ENCODE measurements at regions not wholly inside any gene's neighbourhood (a gene's known extent, or its start where the extent isn't known, plus 50 kb on each side); places are given as distances from the start of the nearest gene placed in this dataset.

DNA sequence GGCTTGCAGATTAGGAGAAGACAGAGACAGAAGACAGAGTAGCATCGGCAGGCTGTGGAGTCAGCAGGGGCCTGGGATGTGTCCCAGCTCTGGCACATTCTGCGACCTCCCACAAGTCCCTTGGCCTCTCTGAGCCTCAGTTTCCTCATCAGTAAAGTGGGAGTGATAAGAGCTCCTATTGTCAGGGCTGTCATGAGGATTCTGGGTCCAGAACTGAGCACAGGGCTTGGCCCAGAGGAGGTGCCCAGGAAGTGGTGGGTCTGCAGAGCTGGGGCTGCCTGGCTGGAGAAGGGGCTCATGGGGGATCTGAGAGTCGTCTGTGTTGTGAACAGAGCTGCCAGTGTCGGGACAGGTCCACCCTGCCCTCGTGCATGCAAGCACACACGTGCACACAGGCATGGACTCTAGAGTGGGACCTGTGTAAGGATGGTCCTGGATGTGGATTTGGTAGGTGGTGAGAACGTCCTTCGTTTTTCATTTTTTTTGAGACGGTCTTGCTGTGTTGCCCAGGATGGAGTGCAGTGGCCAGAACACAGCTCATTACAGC lies 262.9 kb downstream of the PTPRU start:
- H3K4me3 ChIP-seq (ENCODE audit: low read depth, low read length) = no peak overlapping the region
- TF ChIP-seq, protein P1, sequence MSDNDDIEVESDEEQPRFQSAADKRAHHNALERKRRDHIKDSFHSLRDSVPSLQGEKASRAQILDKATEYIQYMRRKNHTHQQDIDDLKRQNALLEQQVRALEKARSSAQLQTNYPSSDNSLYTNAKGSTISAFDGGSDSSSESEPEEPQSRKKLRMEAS (IDR thresholded peaks at IDR 0.05; ENCODE audit: low read depth, low read length) = no peak
- TF ChIP-seq POLR2A (IDR thresholded peaks at IDR 0.05; ENCODE audit: extremely low read depth, insufficient read length) (no peak), MYC (IDR thresholded peaks at IDR 0.05; ENCODE audit: low read depth, low read length) (no peak)
- TF ChIP-seq, protein P2, sequence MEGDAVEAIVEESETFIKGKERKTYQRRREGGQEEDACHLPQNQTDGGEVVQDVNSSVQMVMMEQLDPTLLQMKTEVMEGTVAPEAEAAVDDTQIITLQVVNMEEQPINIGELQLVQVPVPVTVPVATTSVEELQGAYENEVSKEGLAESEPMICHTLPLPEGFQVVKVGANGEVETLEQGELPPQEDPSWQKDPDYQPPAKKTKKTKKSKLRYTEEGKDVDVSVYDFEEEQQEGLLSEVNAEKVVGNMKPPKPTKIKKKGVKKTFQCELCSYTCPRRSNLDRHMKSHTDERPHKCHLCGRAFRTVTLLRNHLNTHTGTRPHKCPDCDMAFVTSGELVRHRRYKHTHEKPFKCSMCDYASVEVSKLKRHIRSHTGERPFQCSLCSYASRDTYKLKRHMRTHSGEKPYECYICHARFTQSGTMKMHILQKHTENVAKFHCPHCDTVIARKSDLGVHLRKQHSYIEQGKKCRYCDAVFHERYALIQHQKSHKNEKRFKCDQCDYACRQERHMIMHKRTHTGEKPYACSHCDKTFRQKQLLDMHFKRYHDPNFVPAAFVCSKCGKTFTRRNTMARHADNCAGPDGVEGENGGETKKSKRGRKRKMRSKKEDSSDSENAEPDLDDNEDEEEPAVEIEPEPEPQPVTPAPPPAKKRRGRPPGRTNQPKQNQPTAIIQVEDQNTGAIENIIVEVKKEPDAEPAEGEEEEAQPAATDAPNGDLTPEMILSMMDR (IDR thresholded peaks at IDR 0.05; ENCODE audit: low read depth, low read length) = no peak
- DNase-seq (ENCODE audit: low read depth) = no peak

DNA sequence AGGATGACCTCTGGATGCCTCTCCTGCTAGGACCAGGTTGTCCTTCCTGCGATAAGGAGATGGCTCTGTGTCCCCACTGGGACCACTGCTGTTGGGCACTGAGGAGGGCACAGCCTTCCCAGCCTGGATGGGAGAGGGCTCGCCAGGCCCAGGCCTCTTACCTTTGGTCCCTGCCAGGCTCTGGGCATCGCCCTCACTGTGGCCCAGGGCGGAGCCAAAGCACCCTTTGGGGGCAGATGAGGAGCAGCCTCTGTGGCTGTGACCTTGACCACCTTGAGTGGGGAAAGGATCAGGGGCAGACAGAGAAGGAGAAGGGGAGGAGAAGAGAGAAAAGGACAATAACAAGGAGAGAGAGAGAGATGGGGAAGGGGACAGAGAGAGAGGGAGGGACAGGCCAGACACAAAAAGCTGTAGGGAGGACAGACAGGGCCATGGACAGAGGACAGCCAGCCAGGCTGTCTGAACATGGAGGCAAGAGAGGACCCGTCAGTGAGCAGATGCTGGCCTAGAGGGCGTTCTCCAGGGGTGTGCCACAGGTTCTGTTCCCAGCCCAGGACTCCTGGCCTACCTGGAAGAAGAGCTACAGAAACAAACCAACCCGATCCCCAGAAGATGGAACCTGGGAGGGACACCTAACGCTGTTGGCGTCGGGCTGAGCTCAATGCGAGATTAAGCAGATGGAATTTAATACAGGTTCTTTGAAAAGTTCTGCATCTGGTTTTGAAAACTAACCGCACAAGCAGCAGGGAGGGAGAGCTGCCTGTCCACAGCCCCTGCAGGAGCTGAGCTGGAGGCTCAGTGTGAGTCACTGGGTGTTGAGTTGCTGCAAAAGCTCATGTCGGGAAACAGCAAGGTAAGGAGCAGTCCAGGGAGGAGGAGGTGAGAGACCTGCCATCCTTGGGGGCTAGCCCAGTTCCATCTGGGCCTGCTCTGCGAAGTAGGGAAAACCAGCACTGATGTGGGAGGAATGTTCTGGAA lies 262.1 kb downstream of the PTPRU start:
- TF ChIP-seq MYC (IDR thresholded peaks at IDR 0.05; ENCODE audit: low read depth, low read length) = no peak
- TF ChIP-seq, protein P2 (IDR thresholded peaks at IDR 0.05; ENCODE audit: low read depth, low read length) = no peak
- DNase-seq (ENCODE audit: low read depth) = no peak
- no peak overlapping the region for H3K4me3 ChIP-seq (ENCODE audit: low read depth, low read length)

DNA sequence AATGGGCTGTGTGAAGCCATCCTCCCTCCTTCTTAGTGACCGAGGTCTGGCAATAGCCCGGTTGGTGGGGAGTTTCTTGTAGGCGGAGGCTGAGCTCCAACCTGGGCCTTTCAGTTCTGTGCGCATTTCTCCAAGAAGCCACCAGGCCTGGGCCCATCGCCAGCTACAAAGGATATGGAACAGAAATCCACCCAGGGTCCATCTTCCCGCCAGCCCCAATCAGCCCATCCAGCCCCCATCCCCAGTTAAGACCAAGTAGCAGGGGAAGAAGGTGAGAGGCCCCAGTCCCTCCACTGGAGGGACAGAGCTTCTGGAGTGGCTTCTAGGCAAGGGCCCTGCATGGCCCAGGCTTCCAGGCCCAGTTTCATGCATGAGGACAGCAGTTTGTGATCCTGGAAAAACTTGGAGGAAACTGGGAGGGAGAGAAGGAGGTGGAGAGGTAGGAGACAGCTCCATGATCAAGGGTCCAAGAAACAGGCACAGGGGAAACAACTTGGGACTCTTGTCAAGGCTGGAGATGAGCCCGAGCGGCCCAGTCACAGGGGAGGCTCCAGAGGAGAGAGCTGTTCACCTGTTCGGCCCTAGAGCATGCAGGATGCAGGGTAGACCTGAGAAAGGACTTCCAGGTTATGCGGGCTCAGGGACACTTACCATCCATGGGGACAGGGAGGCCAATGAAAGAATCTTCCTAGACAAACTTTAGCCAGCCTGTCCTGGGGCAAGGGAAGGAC lies 261.2 kb downstream of the PTPRU start:
- no peak overlapping the region for H3K4me3 ChIP-seq (ENCODE audit: low read depth, low read length)
- TF ChIP-seq, protein P1 (IDR thresholded peaks at IDR 0.05; ENCODE audit: low read depth, low read length) = no peak
- TF ChIP-seq POLR2A (IDR thresholded peaks at IDR 0.05; ENCODE audit: extremely low read depth, insufficient read length) (no peak), MYC (IDR thresholded peaks at IDR 0.05; ENCODE audit: low read depth, low read length) (no peak)
- TF ChIP-seq, protein P2 (IDR thresholded peaks at IDR 0.05; ENCODE audit: low read depth, low read length) = no peak
- no peak for DNase-seq (ENCODE audit: low read depth)

DNA sequence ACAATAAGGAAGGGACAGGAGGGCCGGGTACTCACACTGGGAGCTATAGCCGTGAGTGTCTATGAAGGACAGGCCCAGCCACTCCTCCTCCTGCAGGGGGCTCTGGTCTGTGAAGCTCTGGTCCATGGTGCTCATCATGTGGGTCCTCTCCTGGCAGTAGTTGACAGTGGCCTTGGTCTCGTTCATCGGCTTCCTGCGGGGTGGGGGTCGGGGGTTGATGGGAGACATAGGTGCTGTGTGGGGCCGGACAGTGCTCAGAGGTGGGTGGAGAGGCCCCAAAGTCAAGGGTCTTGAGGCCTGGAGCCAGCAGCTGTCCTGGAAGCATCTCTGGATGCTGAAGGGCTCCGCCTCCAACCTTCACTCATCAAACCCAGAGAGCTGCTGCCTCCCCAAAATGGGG lies 260.4 kb downstream of the PTPRU start:
- TF ChIP-seq, protein P1 (IDR thresholded peaks at IDR 0.05; ENCODE audit: low read depth, low read length) = no peak
- TF ChIP-seq POLR2A (IDR thresholded peaks at IDR 0.05; ENCODE audit: extremely low read depth, insufficient read length) (no peak), MYC (IDR thresholded peaks at IDR 0.05; ENCODE audit: low read depth, low read length) (no peak)
- TF ChIP-seq, protein P2 (IDR thresholded peaks at IDR 0.05; ENCODE audit: low read depth, low read length) = no peak
- no peak for DNase-seq (ENCODE audit: low read depth)

DNA sequence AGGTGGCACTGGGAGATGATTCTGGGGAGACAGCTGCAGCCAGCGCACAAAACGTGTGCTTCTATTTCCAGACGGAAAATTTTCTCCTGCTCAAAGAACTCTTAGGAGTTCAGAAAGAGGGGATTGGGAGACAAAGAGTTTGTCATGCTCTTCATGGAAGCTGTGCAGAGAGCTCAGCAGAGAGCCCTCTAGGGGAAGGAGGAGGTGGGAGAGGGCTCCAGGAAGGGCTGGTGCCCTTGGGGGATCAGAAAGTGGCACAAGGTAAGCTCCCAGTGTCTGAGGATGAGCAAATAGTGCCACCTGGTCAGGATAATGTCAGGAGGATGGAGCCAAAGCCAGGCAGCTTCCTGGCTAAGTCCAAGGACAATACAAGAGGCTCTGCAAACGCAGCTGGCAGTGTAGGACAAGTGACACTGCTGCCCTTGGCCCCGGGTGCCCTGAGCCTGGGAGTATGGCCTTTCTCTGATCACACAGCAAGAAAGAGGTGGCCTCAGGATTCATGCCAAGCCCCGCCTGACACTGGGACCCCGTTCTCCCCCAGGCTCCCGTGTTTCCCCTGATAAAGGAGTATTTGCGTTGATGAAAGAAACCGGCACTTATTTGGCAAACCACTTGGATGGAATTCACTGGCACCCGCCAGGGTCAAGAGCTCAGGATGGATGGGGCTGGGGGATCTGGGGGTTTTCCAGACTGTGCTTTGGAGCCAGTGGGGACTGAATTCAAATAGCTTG lies 254.0 kb downstream of the PTPRU start:
- no peak for DNase-seq (ENCODE audit: low read depth)
- no peak overlapping the region for H3K4me3 ChIP-seq (ENCODE audit: low read depth, low read length)
- TF ChIP-seq, protein P2 (IDR thresholded peaks at IDR 0.05; ENCODE audit: low read depth, low read length) = no peak
- no peak for TF ChIP-seq POLR2A (IDR thresholded peaks at IDR 0.05; ENCODE audit: extremely low read depth, insufficient read length)
- no peak for TF ChIP-seq MYC (IDR thresholded peaks at IDR 0.05; ENCODE audit: low read depth, low read length)
- TF ChIP-seq, protein P1 (IDR thresholded peaks at IDR 0.05; ENCODE audit: low read depth, low read length) = no peak

More for the DNA sequence above, 260.4 kb downstream of the PTPRU start:
- H3K4me3 ChIP-seq (ENCODE audit: low read depth, low read length) = no peak overlapping the region

All from NB4 (cell line).